ENCODE measurements at regions not wholly inside any gene's neighbourhood (a gene's known extent, or its start where the extent isn't known, plus 50 kb on each side); places are given as distances from the start of the nearest gene placed in this dataset.
"Not testable (repeated sequence)": the region's sequence is repeated elsewhere in the genome, so short reads cannot be mapped to it uniquely, and the experiment has no call there.

GRCh38 chr5:12574298-12575093, 670.2 kb upstream of the CTNND2 start:
- TF ChIP-seq CTCF (IDR thresholded peaks at IDR 0.05; ENCODE audit: insufficient read depth, low read length); POLR2AphosphoS5 (IDR thresholded peaks at IDR 0.05; ENCODE audit: low read depth); SPI1 (IDR thresholded peaks at IDR 0.05; ENCODE audit: borderline replicate concordance, low read depth); REST (IDR thresholded peaks at IDR 0.05; ENCODE audit: insufficient replicate concordance, low read depth): not testable (repeated sequence)
